Heart left ventricle (tissue), 16 donors: ENCODE measurements at regions not wholly inside any gene's neighbourhood (a gene's known extent, or its start where the extent isn't known, plus 50 kb on each side); places are given as distances from the start of the nearest gene placed in this dataset.

Experiments
- ATAC-seq, 4 donors: fragments of 200-7000 bp; cut with Tn5 transposase; one replicate each; pipeline ENCODE4 v1.9.1; 2020 to 2022; ENCODE audit warnings: moderate library complexity in 4 of 4, mild to moderate bottlenecking in 3 of 4, moderate number of reproducible peaks in 1 of 4
- DNase-seq, 5 donors: peaks; one replicate each; pipeline ENCODE4 v3.0.0-alpha.2; 2020
- H3K27ac ChIP-seq, 12 donors: fragments of 200-600 bp; sonication (generic) in 4 of 12; one replicate each; pipeline versions ENCODE4 v1.5.0 to v1.8.0; 2016 to 2022; ENCODE audit warnings: mild to moderate bottlenecking in 2 of 12
- H3K27me3 ChIP-seq, 9 donors: fragments of 200-600 bp; sonication (generic) in 2 of 9; one replicate each; pipeline versions ENCODE4 v1.5.1 to v1.8.0; 2016 to 2022; ENCODE audit warnings: mild to moderate bottlenecking in 3 of 9
- H3K36me3 ChIP-seq, 9 donors: fragments of 200-600 bp; sonication (generic) in 2 of 9; one replicate each; pipeline versions ENCODE4 v1.5.0 to v1.8.0; 2018 to 2022; ENCODE audit warnings: mild to moderate bottlenecking in 2 of 9
- H3K4me1 ChIP-seq, 12 donors: fragments of 200-600 bp; sonication (generic) in 4 of 12; one replicate each; pipeline versions ENCODE4 v1.5.0 to v1.8.0; 2016 to 2022; ENCODE audit warnings: mild to moderate bottlenecking in 3 of 12
- H3K4me3 ChIP-seq, 12 donors: fragments of 200-600 bp; sonication (generic) in 4 of 12; one replicate each; pipeline versions ENCODE4 v1.5.0 to v1.8.0; 2017 to 2022; ENCODE audit warnings: mild to moderate bottlenecking in 9 of 12, moderate library complexity in 4 of 12
- H3K9me3 ChIP-seq, 12 donors: fragments of 200-600 bp; sonication (generic) in 4 of 12; one replicate each; pipeline versions ENCODE4 v1.5.0 to v1.8.0; 2016 to 2022; ENCODE audit warnings: mild to moderate bottlenecking in 1 of 12
- CTCF ChIP-seq, 12 donors: fragments of 200-600 bp; sonication (generic) in 4 of 12; IDR thresholded peaks; one replicate each; pipeline versions ENCODE4 v1.5.0 to v1.8.0; 2018 to 2022; ENCODE audit warnings: antibody characterized with exemption in 12 of 12, mild to moderate bottlenecking in 5 of 12
- POLR2A ChIP-seq, 2 donors: fragments of 450-650 bp; IDR thresholded peaks; one replicate each; pipeline ENCODE4 v1.6.1; 2017; ENCODE audit warnings: antibody characterized with exemption in 2 of 2, mild to moderate bottlenecking in 2 of 2, moderate library complexity in 2 of 2
- WGBS, 4 donors: extraction: QIAGEN DNeasy Blood & Tissue Kit in 2 of 4; methylation state at CpG; one replicate each; pipeline versions ENCODE4 v1.1.5 to v1.1.7; 2013 to 2018; 5-methylcytosine and 5-hydroxymethylcytosine counted together
- intact Hi-C, 10 donors: fragments of 100-400 bp; cut with DNase I; formaldehyde crosslinking; loops; one replicate each; pipeline versions ENCODE4 v1.11.1 to v1.14.2; 2022
- donor health status: ischemic (EF 13 %, LVEDD 7.1; RV severe dilation, severe dysfunction).
- donor health status: healthy with polysubstance abuse.
- donor health status: DM: no; HTN: yes; CAD: no.
- donor health status: DM: no; HTN: no; CAD: no.
- donor health status: ischemic (EF 25% LVEDD 6.9; RV normal size, moderate dysfunction).
- donor health status: ischemic (EF 25% LVEDD 5.7; RV mildly dilated, moderate dysfunction).
- donor health status: healthy.
- donor health status: DM: yes; HTN: yes; CAD: no.
- donor health status: ischemic (EF 35%, LVEDD 5.7; RV mildly dilated, moderate dysfunction).
- donor health status: nonischemic (EF 11% LVEDD 7.7; RV severe dilation, severe dysfunction).
- donor health status: DM: yes; HTN: yes; CAD: no.
- donor health status: PGD.
- donor health status: ischemic (EF 29% LVEDD 5.4; RV normal size, mild dysfunction).
- donor health status: nonischemic (EF 23%, LVEDD 6.1; RV moderate dilation, normal function).

- WGBS, 4 donors = 86 to 97% (median 94%) methylated on average over 4 of the region's 4 CpGs
- DNase-seq = no peak
- TF ChIP-seq CTCF (IDR thresholded peaks at IDR 0.05) (no peak), POLR2A (IDR thresholded peaks at IDR 0.05) (no peak)
- ATAC-seq = no peak
- no peaks in the 10 kb centered on the region for H3K9me3 ChIP-seq
- H3K4me3 ChIP-seq = no peak overlapping the region
- H3K36me3 ChIP-seq = no peaks in the 10 kb centered on the region
- H3K4me1 ChIP-seq = peaks cover 0 to 4% (median 0%) of the 10 kb centered on the region in 12 donors
- no peak overlapping the region for H3K27ac ChIP-seq
- intact Hi-C loops = no loop called here
- H3K27me3 ChIP-seq = no peaks in the 10 kb centered on the region
Observed at GRCh38 chr13:40170091-40170490, 496.4 kb downstream of the FOXO1 start.

- WGBS, 4 donors = 84 to 91% (median 88%) methylated on average over 3 of the region's 3 CpGs
Observed at GRCh38 chr13:40170982-40171381, 495.5 kb downstream of the FOXO1 start.

GRCh38 chr13:40171566-40171965 is 494.9 kb downstream of the FOXO1 start:
- Histone ChIP-seq H3K4me1 (peaks cover 0 to 4% (median 0%) of the 10 kb centered on the region in 12 donors), H3K4me3 (no peak overlapping the region), H3K9me3 (no peaks in the 10 kb centered on the region), H3K36me3 (no peaks in the 10 kb centered on the region), H3K27ac (no peak overlapping the region), H3K27me3 (no peaks in the 10 kb centered on the region)
- WGBS, 4 donors = 95 to 98% (median 97%) methylated on average over 2 of the region's 2 CpGs
- intact Hi-C loops = no loop called here
- TF ChIP-seq POLR2A (IDR thresholded peaks at IDR 0.05) (no peak), CTCF (IDR thresholded peaks at IDR 0.05) (no peak)
- ATAC-seq (no peak), DNase-seq (no peak)

More at GRCh38 chr13:40170982-40171381, 495.5 kb downstream of the FOXO1 start:
- Histone ChIP-seq H3K27me3 (no peaks in the 10 kb centered on the region), H3K9me3 (no peaks in the 10 kb centered on the region), H3K4me1 (peaks cover 0 to 4% (median 0%) of the 10 kb centered on the region in 12 donors), H3K27ac (no peak overlapping the region), H3K4me3 (no peak overlapping the region), H3K36me3 (no peaks in the 10 kb centered on the region)
- DNase-seq (peak in 1 of 5 donors; percentile 43), ATAC-seq (peak in 3 of 4 donors; percentile 52 to 88 (median 87))
- intact Hi-C loops = no loop called here
- no peak for TF ChIP-seq CTCF (IDR thresholded peaks at IDR 0.05)
- no peak for TF ChIP-seq POLR2A (IDR thresholded peaks at IDR 0.05)

GRCh38 chr13:40172149-40172591 is 494.3 kb downstream of the FOXO1 start:
- Histone ChIP-seq H3K4me3 (no peak overlapping the region), H3K36me3 (no peaks in the 10 kb centered on the region), H3K4me1 (peaks cover 0 to 4% (median 0%) of the 10 kb centered on the region in 12 donors), H3K27me3 (no peaks in the 10 kb centered on the region), H3K27ac (no peak overlapping the region), H3K9me3 (no peaks in the 10 kb centered on the region)
- intact Hi-C loops = no loop called here
- TF ChIP-seq POLR2A (IDR thresholded peaks at IDR 0.05) (no peak), CTCF (IDR thresholded peaks at IDR 0.05) (no peak)
- peak in 2 of 4 donors; percentile 10 to 20 for ATAC-seq
- no peak for DNase-seq
- 33 to 46% (median 35%) methylated on average over 30 to 32 of the region's 32 CpGs for WGBS, 4 donors
